ENCODE measurements at regions not wholly inside any gene's neighbourhood (a gene's known extent, or its start where the extent isn't known, plus 50 kb on each side); places are given as distances from the start of the nearest gene placed in this dataset.

- FAIRE-seq (no peak), DNase-seq (ENCODE audit: insufficient read length, low spot score) (no peak)
Measured at GRCh38 chr1:185377831-185378230, 60.8 kb upstream of the IVNS1ABP start.

DNA sequence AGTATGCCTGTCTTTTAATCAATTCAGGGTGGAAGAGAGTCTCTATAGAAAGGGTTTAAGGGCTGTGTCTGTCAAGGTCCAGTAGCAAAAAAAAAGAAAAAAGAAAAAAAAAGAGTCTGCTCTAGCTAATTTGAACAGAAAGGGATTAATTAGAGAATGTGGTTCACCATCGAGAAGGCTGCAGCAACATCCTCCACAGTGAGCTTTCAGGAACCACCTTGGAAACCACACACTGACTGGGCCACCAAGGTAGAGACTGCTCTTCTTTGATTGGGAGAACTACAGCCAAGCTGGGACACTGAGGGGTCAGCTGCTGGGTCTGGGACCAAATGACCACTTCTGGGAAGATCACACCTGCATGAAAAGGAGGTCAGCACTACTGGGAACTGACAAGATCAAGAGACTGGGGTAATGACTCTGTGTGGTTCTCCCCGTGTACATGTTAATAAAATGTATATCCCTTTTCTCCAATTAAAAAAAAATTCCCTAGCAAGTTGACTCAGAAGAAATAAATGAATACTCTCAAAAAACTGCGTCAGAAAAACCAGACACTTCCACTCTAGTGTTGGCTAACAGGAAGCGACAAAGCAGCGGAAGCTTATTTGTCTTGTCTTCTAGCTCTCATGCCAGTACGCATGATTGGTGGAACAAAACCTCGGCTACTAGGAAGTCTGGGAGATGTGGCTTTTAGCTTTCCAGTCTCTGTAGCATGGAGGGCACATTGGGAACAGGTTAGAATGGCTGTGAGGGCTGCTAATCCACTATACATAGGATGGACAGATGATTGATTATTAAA is 60.0 kb upstream of the IVNS1ABP start:
- DNase-seq (ENCODE audit: insufficient read length, low spot score) (no peak), FAIRE-seq (no peak)

GRCh38 chr1:185376288-185376687 is 59.2 kb upstream of the IVNS1ABP start:
- DNase-seq (ENCODE audit: insufficient read length, low spot score): no peak

DNA sequence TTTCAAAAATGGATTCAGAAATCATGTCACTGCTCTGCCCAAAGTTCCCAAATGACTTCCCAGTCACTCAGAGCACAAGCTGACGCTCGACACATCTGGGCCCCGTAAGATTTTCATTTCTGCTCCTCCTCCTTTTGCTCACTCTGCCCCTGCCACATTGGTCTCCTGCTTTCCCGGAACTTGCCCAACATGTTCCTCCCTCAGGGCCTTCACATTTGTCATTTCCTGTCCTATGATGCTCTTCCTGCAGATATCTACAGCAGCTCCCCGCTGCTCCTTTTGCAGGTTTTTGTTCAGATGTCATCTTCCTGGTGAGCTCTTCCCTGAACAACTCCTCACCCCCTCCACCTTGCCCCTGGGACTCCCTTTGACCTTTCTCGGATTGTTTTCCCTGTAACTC is 58.5 kb upstream of the IVNS1ABP start:
- FAIRE-seq (no peak), DNase-seq (ENCODE audit: insufficient read length, low spot score) (no peak)

More at GRCh38 chr1:185376288-185376687, 59.2 kb upstream of the IVNS1ABP start:
- FAIRE-seq: no peak

GRCh38 chr1:185373813-185374529 is 56.9 kb upstream of the IVNS1ABP start:
- DNase-seq (ENCODE audit: insufficient read length, low spot score): no peak
- FAIRE-seq: no peak

- no peak for FAIRE-seq
- no peak for DNase-seq (ENCODE audit: insufficient read length, low spot score)
Measured at GRCh38 chr1:185369786-185370185, 52.7 kb upstream of the IVNS1ABP start.

DNA sequence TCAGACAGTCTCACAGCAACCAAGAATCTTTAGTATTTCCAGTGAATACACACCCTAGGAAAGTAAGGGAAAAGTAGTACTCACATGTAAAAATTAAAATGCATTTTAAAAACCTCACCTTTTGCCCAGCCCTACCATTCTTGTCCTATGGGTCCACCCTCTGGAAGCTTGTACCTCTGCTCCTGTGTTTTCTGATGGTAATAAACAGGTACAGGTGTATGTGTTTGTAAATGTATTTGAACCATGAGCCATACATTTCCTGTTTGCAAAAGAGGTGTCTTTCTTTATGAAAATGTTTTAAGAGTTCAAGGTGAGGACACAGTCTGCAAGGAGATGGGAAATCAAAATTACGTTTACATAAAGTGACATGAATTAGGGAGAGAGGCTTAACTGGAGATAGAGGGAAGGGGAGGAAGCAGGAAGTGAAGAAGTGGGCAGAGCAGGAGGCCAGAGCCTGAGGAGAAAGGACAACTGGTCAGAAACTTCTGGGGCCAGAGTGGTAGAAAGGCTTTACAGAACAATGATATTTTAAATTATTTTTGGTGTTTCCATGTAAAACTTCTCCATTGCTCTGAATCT is 52.0 kb upstream of the IVNS1ABP start:
- DNase-seq (ENCODE audit: insufficient read length, low spot score) (no peak), FAIRE-seq (no peak)

- no peak for DNase-seq (ENCODE audit: insufficient read length, low spot score)
- FAIRE-seq: no peak
Measured at GRCh38 chr1:185368313-185368855, 51.3 kb upstream of the IVNS1ABP start.

DNA sequence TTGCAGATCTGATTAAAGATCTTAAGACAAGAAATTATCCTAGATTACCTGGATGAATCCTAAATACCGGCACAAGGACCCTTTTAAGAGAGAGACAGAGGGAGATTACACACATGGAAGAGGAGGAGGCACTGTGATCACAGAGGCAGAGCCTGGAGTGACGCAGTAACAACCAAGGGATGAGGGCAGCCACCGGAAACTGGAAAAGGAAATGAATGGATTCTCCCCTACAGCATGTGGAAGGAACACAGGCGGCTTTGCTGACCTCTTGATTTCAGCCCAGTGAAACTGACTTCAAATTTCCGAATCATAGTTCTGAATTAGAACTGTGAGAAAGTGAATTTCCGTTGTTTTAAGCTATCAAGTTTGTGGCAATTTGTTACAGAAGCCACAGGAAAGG is 50.2 kb upstream of the IVNS1ABP start:
- FAIRE-seq (no peak), DNase-seq (ENCODE audit: insufficient read length, low spot score) (no peak)
